Calu3 (cell line): ENCODE measurements at regions not wholly inside any gene's neighbourhood (a gene's known extent, or its start where the extent isn't known, plus 50 kb on each side); places are given as distances from the start of the nearest gene placed in this dataset.

ENCODE experiments used
- BruUV-seq: library from RNA; stranded (reverse); fragments of 400-500 nt; replicated peaks from 2 replicates; lab custom pipeline; 2021; lab: Mats Ljungman, UMichigan
- CTCF ChIA-PET: fragments of 300-600 bp; sonication (Branson Sonifier 250); formaldehyde crosslinking; loops from one replicate; lab custom pipeline; 2022; ENCODE audit warnings: antibody characterized with exemption; lab: Charles Lee
- DNase-seq: peaks from one replicate; pipeline ENCODE4 v3.0.0; 2022
- H3K27ac Mint-ChIP-seq: one replicate; pipeline ENCODE4 v1.8.0; 2022; ENCODE audit warnings: mixed read lengths; ENCODE audit not compliant: unreplicated experiment
- H3K27me3 Mint-ChIP-seq: one replicate; pipeline ENCODE4 v1.8.0; 2022; ENCODE audit warnings: mixed read lengths; ENCODE audit not compliant: unreplicated experiment
- H3K36me3 Mint-ChIP-seq: one replicate; pipeline ENCODE4 v1.8.0; 2022; ENCODE audit warnings: mild to moderate bottlenecking, moderate library complexity, mixed read lengths; ENCODE audit not compliant: insufficient read depth, unreplicated experiment
- H3K4me1 Mint-ChIP-seq: one replicate; pipeline ENCODE4 v1.8.0; 2022; ENCODE audit warnings: mild to moderate bottlenecking, low read depth, mixed read lengths; ENCODE audit not compliant: unreplicated experiment
- H3K4me3 Mint-ChIP-seq: one replicate; pipeline ENCODE4 v1.8.0; 2022; ENCODE audit warnings: mild to moderate bottlenecking, low read depth, moderate library complexity, mixed read lengths; ENCODE audit not compliant: unreplicated experiment
- H3K9me3 Mint-ChIP-seq: one replicate; pipeline ENCODE4 v1.8.0; 2022; ENCODE audit warnings: low read depth, mixed read lengths; ENCODE audit not compliant: unreplicated experiment
- CTCF ChIP-seq: fragments of 200-600 bp; IDR thresholded peaks from one replicate; pipeline ENCODE4 v1.8.0; 2022; ENCODE audit warnings: antibody characterized with exemption; ENCODE audit not compliant: unreplicated experiment
- intact Hi-C: fragments of 100-400 bp; cut with micrococcal nuclease; formaldehyde crosslinking; loops from one replicate; pipeline ENCODE4 v1.10.0; 2022; ENCODE audit not compliant: unreplicated experiment

- H3K27ac Mint-ChIP-seq, result no peak overlapping the region
Observed at GRCh38 chr9:2502210-2502609, 119.4 kb upstream of the VLDLR start.

GRCh38 chr9:2502760-2503159 lies 118.8 kb upstream of the VLDLR start:
- peaks cover 4% of the 10 kb centered on the region for H3K9me3 Mint-ChIP-seq
- no peak overlapping the region for H3K4me3 Mint-ChIP-seq
- no peaks in the 10 kb centered on the region for H3K36me3 Mint-ChIP-seq
- BruUV-seq, result no TSS peak
- H3K27ac Mint-ChIP-seq, result no peak overlapping the region
- intact Hi-C loops, result no loop called here
- no peaks in the 10 kb centered on the region for H3K27me3 Mint-ChIP-seq
- no peak for TF ChIP-seq CTCF
- DNase-seq, result no peak
- CTCF ChIA-PET, result no interaction called here
- no peaks in the 10 kb centered on the region for H3K4me1 Mint-ChIP-seq

More at GRCh38 chr9:2502210-2502609, 119.4 kb upstream of the VLDLR start:
- DNase-seq, result no peak
- intact Hi-C loops, result no loop called here
- no peaks in the 10 kb centered on the region for H3K36me3 Mint-ChIP-seq
- no peaks in the 10 kb centered on the region for H3K4me1 Mint-ChIP-seq
- BruUV-seq, result no TSS peak
- H3K27me3 Mint-ChIP-seq, result no peaks in the 10 kb centered on the region
- H3K4me3 Mint-ChIP-seq, result no peak overlapping the region
- TF ChIP-seq CTCF, result no peak
- CTCF ChIA-PET, result no interaction called here
- peaks cover 4% of the 10 kb centered on the region for H3K9me3 Mint-ChIP-seq

GRCh38 chr9:2506321-2506720 lies 115.3 kb upstream of the VLDLR start:
- Mint-ChIP-seq H3K27ac (no peak overlapping the region), H3K4me1 (no peaks in the 10 kb centered on the region), H3K4me3 (no peak overlapping the region), H3K36me3 (no peaks in the 10 kb centered on the region), H3K27me3 (no peaks in the 10 kb centered on the region), H3K9me3 (peaks cover 4% of the 10 kb centered on the region)
- DNase-seq, result no peak
- BruUV-seq, result no TSS peak
- CTCF ChIA-PET, result interaction anchor here (0.6 kb wide), 1 partner anchor 109 kb away, joined by 3 read pairs; no protein-coding TSS in a partner anchor
- TF ChIP-seq CTCF, result no peak
- intact Hi-C loops, result no loop called here

GRCh38 chr9:2523591-2523990 lies 98.0 kb upstream of the VLDLR start:
- no peak for TF ChIP-seq CTCF
- BruUV-seq, result no TSS peak
- no peaks in the 10 kb centered on the region for H3K4me1 Mint-ChIP-seq
- H3K4me3 Mint-ChIP-seq, result no peak overlapping the region
- intact Hi-C loops, result no loop called here
- H3K36me3 Mint-ChIP-seq, result peaks cover 1% of the 10 kb centered on the region
- CTCF ChIA-PET, result no interaction called here
- DNase-seq, result no peak
- peaks cover 7% of the 10 kb centered on the region for H3K9me3 Mint-ChIP-seq
- H3K27ac Mint-ChIP-seq, result no peak overlapping the region
- H3K27me3 Mint-ChIP-seq, result no peaks in the 10 kb centered on the region
